Left kidney (tissue), 1 donor: ENCODE measurements at regions not wholly inside any gene's neighbourhood (a gene's known extent, or its start where the extent isn't known, plus 50 kb on each side); places are given as distances from the start of the nearest gene placed in this dataset.
A peak's percentile ranks its signal among the peaks of the same experiment; 100 is the strongest.
"Not testable (repeated sequence)": the region's sequence is repeated elsewhere in the genome, so short reads cannot be mapped to it uniquely, and the experiment has no call there.

Source experiments
- DNase-seq: peaks from one replicate; pipeline ENCODE4 v3.0.0-alpha.2; 2013

GRCh38 chr1:121052081-121052660 lies 132.0 kb downstream of the FAM72B start:
- not testable (repeated sequence) for DNase-seq

- DNase-seq, result not testable (repeated sequence)
Measured at GRCh38 chr1:121054928-121055327, 129.2 kb downstream of the FAM72B start.

GRCh38 chr1:121066925-121067324 lies 117.2 kb downstream of the FAM72B start:
- DNase-seq, result not testable (repeated sequence)

- not testable (repeated sequence) for DNase-seq
Measured at GRCh38 chr1:121068738-121069499, 115.2 kb downstream of the FAM72B start.

- not testable (repeated sequence) for DNase-seq
Measured at GRCh38 chr1:121073852-121074251, 110.3 kb downstream of the FAM72B start.

GRCh38 chr1:121075254-121075805 lies 108.8 kb downstream of the FAM72B start:
- DNase-seq, result not testable (repeated sequence)

GRCh38 chr1:121076674-121077073 lies 107.5 kb downstream of the FAM72B start:
- DNase-seq, result not testable (repeated sequence)

GRCh38 chr1:121079655-121080054 lies 104.5 kb downstream of the FAM72B start:
- DNase-seq, result not testable (repeated sequence)

- DNase-seq, result not testable (repeated sequence)
Measured at GRCh38 chr1:121080197-121080903, 103.8 kb downstream of the FAM72B start.

GRCh38 chr1:121080904-121081264 lies 103.3 kb downstream of the FAM72B start:
- DNase-seq, result not testable (repeated sequence)

GRCh38 chr1:121081625-121082199 lies 102.4 kb downstream of the FAM72B start:
- not testable (repeated sequence) for DNase-seq

GRCh38 chr1:121082995-121083394 lies 101.1 kb downstream of the FAM72B start:
- DNase-seq, result not testable (repeated sequence)

GRCh38 chr1:121086249-121086648 lies 97.9 kb downstream of the FAM72B start:
- DNase-seq, result not testable (repeated sequence)

- not testable (repeated sequence) for DNase-seq
Measured at GRCh38 chr1:121087221-121087620, 96.9 kb downstream of the FAM72B start.

- DNase-seq, result not testable (repeated sequence)
Measured at GRCh38 chr1:121088568-121088967, 95.6 kb downstream of the FAM72B start.

GRCh38 chr1:121092329-121092968 lies 91.7 kb downstream of the FAM72B start:
- DNase-seq, result not testable (repeated sequence)

GRCh38 chr1:121095014-121095413 lies 89.1 kb downstream of the FAM72B start:
- DNase-seq, result not testable (repeated sequence)

GRCh38 chr1:121097127-121097866 lies 86.8 kb downstream of the FAM72B start:
- peak; percentile 70 for DNase-seq

GRCh38 chr1:121097867-121098215 lies 86.3 kb downstream of the FAM72B start:
- DNase-seq, result not testable (repeated sequence)

GRCh38 chr1:121109025-121109424 lies 75.1 kb downstream of the FAM72B start:
- not testable (repeated sequence) for DNase-seq
